ENCODE measurements at regions not wholly inside any gene's neighbourhood (a gene's known extent, or its start where the extent isn't known, plus 50 kb on each side); places are given as distances from the start of the nearest gene placed in this dataset.

DNA sequence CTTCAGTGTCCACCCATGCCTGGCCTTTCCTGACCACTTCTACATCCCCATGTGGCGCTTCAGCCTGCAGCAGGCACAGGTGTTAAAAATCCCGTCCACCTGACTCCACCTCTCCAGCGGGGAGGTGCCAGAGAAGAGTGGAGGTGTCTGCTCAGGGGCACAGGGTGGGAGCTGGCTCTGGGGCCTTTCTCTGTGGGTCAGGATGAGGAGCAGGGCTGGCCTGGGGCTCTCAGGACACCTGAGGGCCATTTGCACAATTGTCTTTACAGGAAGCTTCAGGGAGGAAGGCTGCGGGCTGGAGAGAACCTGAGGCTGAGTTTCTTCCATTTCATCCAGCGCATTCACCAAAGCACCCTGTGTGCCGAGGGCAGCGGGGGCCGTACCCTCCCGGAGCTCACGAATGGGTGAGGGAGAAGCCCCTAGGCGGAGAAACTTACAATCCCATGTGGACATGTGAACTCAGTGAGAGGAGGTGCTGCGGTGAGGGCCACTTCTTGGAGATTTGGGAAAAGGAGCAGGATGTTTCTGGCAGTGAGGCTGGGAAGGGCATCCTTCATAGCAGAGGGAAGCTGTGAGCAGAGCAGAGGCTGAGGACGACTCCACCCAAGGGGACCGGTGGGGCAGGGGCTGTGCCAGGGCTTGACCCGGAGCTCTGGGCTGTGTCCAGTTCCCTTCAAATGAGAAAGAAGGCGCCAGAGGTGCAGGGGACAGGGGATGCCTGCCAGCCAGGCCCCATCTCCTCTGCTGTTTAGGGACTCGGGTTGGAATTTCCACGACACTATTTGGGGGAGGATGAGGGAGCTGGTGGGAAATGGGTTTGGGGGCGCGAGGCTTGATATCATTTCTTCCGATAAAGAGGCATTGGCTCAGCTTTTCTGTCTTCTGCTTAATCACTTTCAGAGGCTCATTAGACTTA, 155.2 kb upstream of the MYCN start:
- TF ChIP-seq, protein P1, sequence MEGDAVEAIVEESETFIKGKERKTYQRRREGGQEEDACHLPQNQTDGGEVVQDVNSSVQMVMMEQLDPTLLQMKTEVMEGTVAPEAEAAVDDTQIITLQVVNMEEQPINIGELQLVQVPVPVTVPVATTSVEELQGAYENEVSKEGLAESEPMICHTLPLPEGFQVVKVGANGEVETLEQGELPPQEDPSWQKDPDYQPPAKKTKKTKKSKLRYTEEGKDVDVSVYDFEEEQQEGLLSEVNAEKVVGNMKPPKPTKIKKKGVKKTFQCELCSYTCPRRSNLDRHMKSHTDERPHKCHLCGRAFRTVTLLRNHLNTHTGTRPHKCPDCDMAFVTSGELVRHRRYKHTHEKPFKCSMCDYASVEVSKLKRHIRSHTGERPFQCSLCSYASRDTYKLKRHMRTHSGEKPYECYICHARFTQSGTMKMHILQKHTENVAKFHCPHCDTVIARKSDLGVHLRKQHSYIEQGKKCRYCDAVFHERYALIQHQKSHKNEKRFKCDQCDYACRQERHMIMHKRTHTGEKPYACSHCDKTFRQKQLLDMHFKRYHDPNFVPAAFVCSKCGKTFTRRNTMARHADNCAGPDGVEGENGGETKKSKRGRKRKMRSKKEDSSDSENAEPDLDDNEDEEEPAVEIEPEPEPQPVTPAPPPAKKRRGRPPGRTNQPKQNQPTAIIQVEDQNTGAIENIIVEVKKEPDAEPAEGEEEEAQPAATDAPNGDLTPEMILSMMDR (IDR thresholded peaks at IDR 0.05): no peak

DNA sequence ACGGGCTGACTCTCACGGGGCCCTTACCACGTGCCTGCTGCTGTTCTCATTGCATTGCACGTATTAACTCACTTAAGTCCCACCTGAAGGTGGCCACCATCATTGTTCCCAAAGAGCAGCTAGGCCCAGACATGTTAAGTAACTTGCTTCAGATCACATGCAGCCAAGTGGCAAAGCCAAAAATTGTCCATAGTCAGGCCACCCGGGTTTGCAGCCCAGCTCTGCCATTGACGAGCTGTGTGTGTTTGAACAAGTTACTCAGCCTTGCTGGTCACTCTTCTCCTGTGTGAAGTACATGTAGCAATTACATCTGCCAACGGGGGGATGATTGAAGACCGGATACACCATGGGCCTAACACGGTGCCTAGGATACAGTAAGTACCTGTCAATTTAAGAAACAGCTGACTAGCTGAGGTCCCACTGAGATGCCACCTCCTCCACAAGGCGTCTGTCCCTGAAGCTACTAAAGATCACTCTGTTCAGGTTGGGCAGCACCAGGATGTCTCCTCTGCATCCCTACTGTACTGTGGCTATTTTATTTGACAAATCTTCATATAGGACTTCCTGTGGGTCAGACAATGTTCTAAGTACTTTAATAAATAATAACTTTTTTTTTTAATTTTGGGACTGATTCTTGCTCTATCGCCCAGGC, 154.2 kb upstream of the MYCN start:
- TF ChIP-seq, protein P1 (IDR thresholded peaks at IDR 0.05): no peak

- TF ChIP-seq, protein P1 (IDR thresholded peaks at IDR 0.05): no peak
These were observed 153.4 kb upstream of the MYCN start for GRCh38 chr2:15786901-15787300.

DNA sequence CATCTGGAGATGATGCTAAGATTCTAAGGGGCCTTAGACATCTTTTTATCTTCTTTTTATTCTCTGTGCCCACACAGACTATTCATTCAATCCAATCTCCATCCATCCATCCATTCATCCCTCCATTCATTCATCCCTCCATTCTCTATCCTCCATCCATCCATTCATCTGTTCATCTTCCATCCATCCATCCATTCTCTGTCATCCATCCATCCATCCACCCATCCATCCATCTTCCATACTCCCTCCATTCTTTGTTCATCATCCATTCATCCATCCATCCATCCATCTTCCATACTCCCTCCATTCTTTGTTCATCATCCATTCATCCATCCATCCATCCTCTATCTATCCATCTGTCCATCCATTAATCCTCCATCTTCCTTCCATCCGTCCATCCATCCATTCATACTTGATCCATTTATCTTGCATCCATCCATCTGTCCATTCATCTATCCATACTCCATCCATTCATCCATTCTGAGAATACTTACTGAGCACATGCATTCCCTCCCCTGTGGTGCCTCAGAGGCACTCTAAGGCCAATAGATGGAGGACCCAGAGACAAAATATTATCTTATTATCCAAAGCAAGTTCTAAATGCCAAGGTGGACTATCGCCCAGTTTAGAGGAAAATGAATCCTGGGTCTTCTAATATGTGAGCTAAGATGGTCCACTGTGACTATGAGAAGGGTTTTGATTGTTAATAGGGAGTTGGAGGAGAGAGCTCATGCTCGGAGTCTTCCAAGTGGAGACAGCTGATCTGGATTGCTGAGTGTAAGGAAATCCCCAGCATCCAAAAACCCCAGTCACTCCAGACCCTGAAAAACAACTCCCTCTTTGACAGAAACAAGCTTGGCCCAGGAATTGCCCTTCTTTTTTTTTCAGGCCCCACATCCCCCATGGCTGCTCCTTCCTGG, 152.6 kb upstream of the MYCN start:
- TF ChIP-seq, protein P1 (IDR thresholded peaks at IDR 0.05): no peak

DNA sequence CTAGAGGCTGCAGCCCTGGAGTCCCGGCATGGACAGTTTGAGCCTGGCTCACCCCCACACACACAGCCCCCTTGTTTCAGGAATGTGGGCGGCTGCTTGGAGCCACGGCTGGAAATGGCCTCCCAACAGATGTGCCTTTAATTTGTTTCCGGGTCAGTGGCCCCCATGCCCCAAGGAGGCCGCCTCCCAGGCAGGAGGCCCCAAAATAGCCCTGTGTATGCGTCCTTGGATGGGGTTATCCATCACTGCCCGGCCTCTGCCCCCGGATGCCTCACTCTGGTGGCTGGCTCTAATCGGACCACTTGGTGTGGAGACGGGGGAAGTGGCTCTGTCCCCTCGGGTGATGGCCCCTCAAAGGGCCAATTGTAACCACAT, 151.9 kb upstream of the MYCN start:
- TF ChIP-seq, protein P1 (IDR thresholded peaks at IDR 0.05): no peak

DNA sequence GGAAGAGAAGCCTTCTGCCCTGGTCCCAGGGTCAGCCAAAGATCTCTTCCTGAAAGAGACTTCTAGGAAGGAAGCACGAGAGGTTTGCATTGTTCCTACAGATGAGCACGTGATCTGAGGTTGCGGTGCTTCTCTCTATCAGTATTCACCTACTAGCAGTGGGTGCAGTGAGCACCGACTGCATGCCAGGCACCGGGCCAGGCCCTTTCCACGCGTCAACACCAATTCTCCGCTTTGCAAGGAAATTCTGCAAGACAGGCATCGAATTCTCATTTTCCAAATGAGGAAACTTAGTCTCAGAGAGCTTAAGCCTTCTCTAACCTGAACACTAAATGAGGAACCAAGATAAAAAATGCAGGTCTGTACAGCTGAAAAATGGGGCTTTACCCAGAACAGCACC, 151.5 kb upstream of the MYCN start:
- TF ChIP-seq, protein P1 (IDR thresholded peaks at IDR 0.05): no peak

GRCh38 chr2:15789381-15790062, 150.8 kb upstream of the MYCN start:
- TF ChIP-seq, protein P1 (IDR thresholded peaks at IDR 0.05): no peak

Data from LNCAP (cell line).